GM12878 (cell line): ENCODE measurements at regions not wholly inside any gene's neighbourhood (a gene's known extent, or its start where the extent isn't known, plus 50 kb on each side); places are given as distances from the start of the nearest gene placed in this dataset.

Source experiments
- ATAC-seq: fragments of 200-7000 bp; cut with Tn5 transposase; 3 replicates; pipeline ENCODE4 v1.9.1; 2020; ENCODE audit warnings: mild to moderate bottlenecking, moderate library complexity
- BruUV-seq: library from RNA; stranded (reverse); fragments of 400-500 nt; replicated peaks from 2 replicates; lab custom pipeline; 2021; lab: Mats Ljungman, UMichigan
- CTCF ChIA-PET: fragments of 300-600 bp; sonication (Branson Sonifier 250); formaldehyde crosslinking; extraction: SDS; loops from one replicate; lab custom pipeline; 2021; ENCODE audit warnings: inconsistent platforms; lab: Yijun Ruan, JAX
- POLR2A ChIA-PET: fragments of 350-600 bp; formaldehyde crosslinking; extraction: SDS; loops from one replicate; lab custom pipeline; 2021; ENCODE audit warnings: inconsistent platforms; lab: Charles Lee
- RAD21 ChIA-PET: fragments of 300-600 bp; sonication (Branson Sonifier 250); formaldehyde crosslinking; loops from one replicate; lab custom pipeline; 2023; ENCODE audit warnings: antibody characterized with exemption; ENCODE audit not compliant: unreplicated experiment; lab: Charles Lee
- SMC1A ChIA-PET: fragments of 300-600 bp; sonication (Branson Sonifier 250); formaldehyde crosslinking; loops from one replicate; lab custom pipeline; 2023; ENCODE audit not compliant: unreplicated experiment, uncharacterized antibody; lab: Charles Lee
- DNase-seq: peaks from one replicate; pipeline ENCODE4 v3.0.0-alpha.2; 2011; ENCODE audit warnings: low read depth, low spot score
- FAIRE-seq: peaks from 3 replicates; lab custom pipeline; 2011; peaks lifted over from hg19 to GRCh38; lab: Jason Lieb, UNC
- H2AFZ ChIP-seq: 2 replicates; pipeline ENCODE4 v1.6.0; 2011; ENCODE audit warnings: low read depth, low read length, control low read depth; ENCODE audit not compliant: control insufficient read depth
- H3K27ac ChIP-seq: 2 replicates; pipeline ENCODE4 v1.5.1; 2011; ENCODE audit warnings: control low read depth; ENCODE audit not compliant: control insufficient read depth, insufficient read depth
- H3K27me3 ChIP-seq, 2 experiments: replicated peaks in 1 of 2; 2 replicates each; pipeline versions ENCODE4 v1.6.0 to v1.6.1; 2011; ENCODE audit warnings: low read length in 1 of 2; ENCODE audit not compliant: control insufficient read depth in 2 of 2, insufficient read depth in 2 of 2
- H3K36me3 ChIP-seq, 2 experiments: 2 replicates each; pipeline ENCODE4 v1.5.1; 2011; ENCODE audit warnings: low read length in 1 of 2; ENCODE audit not compliant: control insufficient read depth in 2 of 2, insufficient read depth in 2 of 2
- H3K4me1 ChIP-seq: 2 replicates; pipeline ENCODE4 v1.6.1; 2011; ENCODE audit warnings: mild to moderate bottlenecking, low read length, moderate library complexity, mixed read lengths; ENCODE audit not compliant: control insufficient read depth, insufficient read depth
- H3K4me2 ChIP-seq: 2 replicates; pipeline ENCODE4 v1.6.0; 2011; ENCODE audit warnings: control low read depth; ENCODE audit not compliant: control insufficient read depth, insufficient read depth
- H3K4me3 ChIP-seq: fragments of 200-600 bp; sonication (generic); 2 replicates; pipeline ENCODE4 v1.5.1; 2016
- H3K79me2 ChIP-seq: 2 replicates; pipeline ENCODE4 v1.6.0; 2011; ENCODE audit warnings: low read length; ENCODE audit not compliant: control insufficient read depth, insufficient read depth
- H3K9ac ChIP-seq: 2 replicates; pipeline ENCODE4 v1.8.0; 2011; ENCODE audit warnings: low read length, control low read depth, mixed read lengths; ENCODE audit not compliant: control insufficient read depth, insufficient read depth
- H3K9me3 ChIP-seq: replicated peaks from 3 replicates; pipeline ENCODE4 v1.5.1; 2011; ENCODE audit warnings: mild to moderate bottlenecking, low read length; ENCODE audit not compliant: control insufficient read depth, insufficient read depth
- H4K20me1 ChIP-seq: 2 replicates; pipeline ENCODE4 v1.6.0; 2011; ENCODE audit not compliant: control insufficient read depth, insufficient read depth
- ATF3 ChIP-seq: IDR thresholded peaks from 2 replicates; pipeline ENCODE4 v1.6.1; 2011; ENCODE audit warnings: low read depth, mild to moderate bottlenecking, low read length, moderate library complexity, borderline replicate concordance; ENCODE audit errors: extremely low read depth
- CEBPB ChIP-seq, 2 experiments: fragments of 150-350 bp in 1 of 2; IDR thresholded peaks; 2 replicates each; pipeline ENCODE4 v1.6.1; 2012 to 2014; ENCODE audit warnings: low read depth in 2 of 2, low read length in 2 of 2, borderline replicate concordance in 1 of 2, inconsistent platforms in 1 of 2
- CHD2 ChIP-seq: IDR thresholded peaks from 2 replicates; pipeline ENCODE4 v1.6.1; 2011; ENCODE audit warnings: low read depth, low read length, improper control_type of control experiment, borderline replicate concordance
- ETV6 ChIP-seq, 2 experiments: fragments of 450-650 bp in 1 of 2; IDR thresholded peaks in 1 of 2; conservative IDR thresholded peaks in 1 of 2; 2 replicates each; pipeline ENCODE4 v1.6.1; 2014; ENCODE audit warnings: antibody characterized with exemption in 1 of 2, borderline replicate concordance in 1 of 2, low read depth in 1 of 2, mild to moderate bottlenecking in 1 of 2, moderate library complexity in 1 of 2
- MTA3 ChIP-seq: IDR thresholded peaks from 2 replicates; pipeline ENCODE4 v1.6.1; 2012; ENCODE audit warnings: low read length, inconsistent platforms, borderline replicate concordance
- NBN ChIP-seq: fragments of 450-650 bp; IDR thresholded peaks from 2 replicates; pipeline ENCODE4 v1.6.1; 2016
- RAD21 ChIP-seq: IDR thresholded peaks from 2 replicates; pipeline ENCODE4 v1.6.1; 2011; ENCODE audit warnings: mild to moderate bottlenecking, low read depth, low read length, moderate library complexity; ENCODE audit not compliant: insufficient read depth
- RB1 ChIP-seq: fragments of 450-650 bp; formaldehyde crosslinking; IDR thresholded peaks from 2 replicates; pipeline ENCODE4 v1.6.1; 2017; ENCODE audit warnings: mild to moderate bottlenecking, borderline replicate concordance
- SP1 ChIP-seq: IDR thresholded peaks from one replicate; pipeline ENCODE4 v1.6.1; 2011; ENCODE audit warnings: low read depth, low read length
- SUZ12 ChIP-seq: fragments of 200-600 bp; sonication (generic); IDR thresholded peaks from one replicate; pipeline ENCODE4 v1.6.1; 2018; ENCODE audit warnings: antibody characterized with exemption, mild to moderate bottlenecking; ENCODE audit not compliant: unreplicated experiment
- TCF12 ChIP-seq: IDR thresholded peaks from 2 replicates; pipeline ENCODE4 v1.6.1; 2011; ENCODE audit warnings: low read depth, mild to moderate bottlenecking, low read length
- WGBS: methylation state at CpG from one replicate; pipeline ENCODE4 v1.1.6; 2016; ENCODE audit warnings: low lambda C conversion rate; ENCODE audit not compliant: insufficient replicate concordance, insufficient coverage; ENCODE audit errors: missing lambda C conversion rate; 5-methylcytosine and 5-hydroxymethylcytosine counted together
- in situ Hi-C: fragments of 300-500 bp; cut with MboI; formaldehyde crosslinking; loops from 9 replicates; pipeline ENCODE4 v1.14.3; 2018; ENCODE audit warnings: mixed read lengths
- intact Hi-C: fragments of 100-400 bp; cut with micrococcal nuclease; formaldehyde crosslinking; loops from one replicate; pipeline ENCODE4 v1.14.2; 2022; ENCODE audit not compliant: unreplicated experiment

- H4K20me1 ChIP-seq, result no peaks in the 10 kb centered on the region
- in situ Hi-C loops (no loop called here), intact Hi-C loops (no loop called here)
- no peaks in the 10 kb centered on the region for H3K27me3 ChIP-seq
- ChIA-PET CTCF (no interaction called here), RAD21 (no interaction called here), SMC1A (no interaction called here), POLR2A (no interaction called here)
- BruUV-seq, result no TSS peak
- no peak overlapping the region for H3K9ac ChIP-seq
- no peaks in the 10 kb centered on the region for H3K79me2 ChIP-seq
- H3K9me3 ChIP-seq, result no peaks in the 10 kb centered on the region
- no peak for DNase-seq
- 88% methylated on average over 5 of the region's 5 CpGs for WGBS
- H3K4me3 ChIP-seq, result no peak overlapping the region
- no peak overlapping the region for H3K27ac ChIP-seq
- no peaks in the 10 kb centered on the region for H3K36me3 ChIP-seq
- ATAC-seq, result no peak
- no peak for FAIRE-seq
- H3K4me2 ChIP-seq, result no peak overlapping the region
- no peak overlapping the region for H2AFZ ChIP-seq
- no peaks in the 10 kb centered on the region for H3K4me1 ChIP-seq
- TF ChIP-seq ATF3 (no peak), SP1 (no peak), RAD21 (no peak), SUZ12 (no peak), CEBPB (IDR thresholded peaks at IDR 0.05; ENCODE audit: borderline replicate concordance in 1 of 2, low read depth in 2 of 2, low read length in 2 of 2) (no peak), TCF12 (no peak), NBN (no peak), MTA3 (no peak), CHD2 (no peak), ETV6 (conservative IDR thresholded peaks at IDR 0.05 in 1 of 2, IDR thresholded peaks at IDR 0.05 in 1 of 2; ENCODE audit: borderline replicate concordance in 1 of 2, low read depth in 1 of 2) (no peak), RB1 (no peak)
These were observed 97.0 kb upstream of the HES1 start for GRCh38 chr3:194038960-194039359.
